Suppressor macrophage (primary cell): ENCODE measurements at regions not wholly inside any gene's neighbourhood (a gene's known extent, or its start where the extent isn't known, plus 50 kb on each side); places are given as distances from the start of the nearest gene placed in this dataset.
"Not testable (repeated sequence)": the region's sequence is repeated elsewhere in the genome, so short reads cannot be mapped to it uniquely, and the experiment has no call there.

Source experiments
- DNase-seq, 4 experiments: peaks; one replicate each; pipeline ENCODE4 v3.0.0-alpha.2; 2020 to 2022

DNA sequence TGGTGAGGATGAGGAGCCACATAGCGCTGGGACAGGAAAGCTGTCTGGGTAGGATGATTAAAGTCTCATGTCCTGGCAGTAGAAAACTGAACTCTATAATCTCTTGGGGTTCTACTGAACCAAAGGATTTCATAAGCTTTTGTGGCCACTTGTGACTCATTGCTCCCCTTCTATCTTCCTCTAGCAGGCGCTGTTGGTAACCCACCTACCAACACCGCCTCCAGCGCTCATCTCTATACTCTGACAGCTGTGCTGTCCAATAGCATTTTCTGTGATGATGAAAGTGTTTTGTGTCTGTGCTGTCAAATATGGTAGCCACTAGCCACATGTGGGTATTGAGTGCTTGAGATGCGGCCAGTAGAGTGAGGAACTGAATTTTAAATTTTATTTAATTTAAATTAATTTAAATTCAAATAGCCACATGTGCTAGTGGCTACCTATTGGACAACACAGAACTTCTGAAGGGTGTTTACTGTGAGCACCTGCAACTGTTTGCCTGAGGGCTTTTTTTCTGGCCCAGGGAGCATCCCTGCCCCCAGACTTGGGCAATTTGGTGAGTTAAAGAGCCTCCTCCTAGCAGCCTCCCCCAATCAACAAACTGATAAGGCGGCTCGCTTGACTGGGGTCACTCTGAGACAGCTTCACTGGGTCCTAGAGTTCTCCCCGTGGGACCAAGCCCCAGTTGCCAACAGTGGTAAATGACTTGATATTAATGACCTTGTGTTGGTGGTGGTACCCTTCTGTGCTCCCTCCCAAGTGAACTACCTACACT lies 169.2 kb upstream of the ATP6AP2 start:
- DNase-seq, result peak; percentile 12 to 47 (median 41)

DNA sequence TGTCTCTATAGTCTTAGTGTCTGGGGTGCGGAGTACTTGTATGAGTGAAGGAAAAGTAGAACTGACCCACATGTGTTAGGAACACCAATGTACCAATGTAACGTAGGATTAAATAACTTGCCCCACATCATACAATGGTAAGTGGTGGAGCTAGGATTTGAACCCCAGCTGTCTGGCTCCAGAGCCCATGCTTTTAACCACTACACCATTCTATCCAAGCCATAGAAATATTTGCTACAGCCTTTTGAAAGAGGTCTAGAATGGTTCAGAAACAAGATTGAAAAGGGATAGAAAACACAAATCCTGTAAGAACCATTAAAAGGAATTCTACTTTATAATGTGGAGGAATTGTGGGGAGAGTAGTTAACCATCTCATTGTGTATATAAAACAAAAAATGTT lies 169.9 kb upstream of the ATP6AP2 start:
- DNase-seq, result no peak

DNA sequence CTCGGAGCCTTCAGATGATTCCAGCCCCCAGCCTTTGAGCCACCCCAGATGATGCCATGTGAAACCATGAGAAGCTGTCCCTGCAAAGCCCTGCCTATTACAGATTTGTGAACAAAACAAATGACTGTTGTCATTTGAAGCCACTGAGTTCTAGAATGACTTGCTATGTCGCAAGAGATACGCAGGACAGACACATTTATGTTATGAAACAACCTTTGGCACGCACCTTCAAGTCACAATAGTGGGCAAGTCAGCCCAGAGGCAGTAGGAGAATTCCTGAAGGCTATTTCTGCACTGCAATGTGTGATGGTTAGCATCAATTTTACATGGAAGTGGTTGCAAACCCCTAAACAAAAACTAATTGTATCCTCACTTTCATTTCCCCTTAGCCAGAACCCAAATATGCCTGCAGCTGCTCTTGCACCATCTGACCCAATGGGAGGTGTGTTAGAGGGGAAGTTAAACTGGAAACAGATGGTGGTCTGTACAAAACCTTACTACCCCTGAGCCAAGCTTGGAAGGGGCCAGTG lies 174.4 kb upstream of the ATP6AP2 start:
- DNase-seq, result peak; percentile 29 to 63 (median 52)

DNA sequence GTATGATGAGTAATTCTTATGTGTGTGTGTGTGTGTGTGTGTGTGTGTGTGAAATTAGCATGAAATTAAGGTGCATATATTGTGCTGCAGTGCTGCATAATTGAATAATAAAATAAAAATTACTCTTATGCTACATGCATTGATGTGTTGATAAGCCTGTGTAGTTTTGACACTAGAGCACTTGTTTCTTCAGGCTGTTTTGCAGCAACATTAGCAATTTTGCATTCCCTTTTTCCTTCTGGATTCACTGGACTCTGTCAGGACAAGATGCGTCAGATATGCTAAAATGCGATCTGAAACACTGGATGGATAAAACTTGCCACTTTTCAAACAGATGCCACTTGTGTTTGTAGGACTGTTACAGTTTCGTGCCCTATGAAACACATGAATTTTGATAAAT lies 175.4 kb upstream of the ATP6AP2 start:
- DNase-seq, result no peak

DNA sequence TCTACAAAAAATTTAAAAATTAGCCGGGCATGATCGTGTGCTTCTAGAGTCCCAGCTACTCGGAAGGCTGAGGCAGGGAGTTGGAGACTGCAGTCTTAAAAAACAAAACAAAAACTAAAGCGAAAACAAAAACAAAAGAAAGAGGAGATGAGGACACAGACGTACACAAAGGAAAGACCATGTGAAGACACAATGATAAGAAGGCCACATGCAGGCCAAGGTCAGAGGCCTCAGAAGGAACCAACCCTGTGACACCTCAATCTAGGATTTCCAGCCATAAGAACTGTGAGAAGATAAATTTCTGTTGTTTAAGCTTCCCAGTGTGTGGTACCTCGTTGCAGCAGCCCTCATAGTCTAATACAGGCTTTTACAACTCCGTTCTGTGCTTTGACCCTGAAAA lies 177.0 kb upstream of the ATP6AP2 start:
- DNase-seq, result no peak

DNA sequence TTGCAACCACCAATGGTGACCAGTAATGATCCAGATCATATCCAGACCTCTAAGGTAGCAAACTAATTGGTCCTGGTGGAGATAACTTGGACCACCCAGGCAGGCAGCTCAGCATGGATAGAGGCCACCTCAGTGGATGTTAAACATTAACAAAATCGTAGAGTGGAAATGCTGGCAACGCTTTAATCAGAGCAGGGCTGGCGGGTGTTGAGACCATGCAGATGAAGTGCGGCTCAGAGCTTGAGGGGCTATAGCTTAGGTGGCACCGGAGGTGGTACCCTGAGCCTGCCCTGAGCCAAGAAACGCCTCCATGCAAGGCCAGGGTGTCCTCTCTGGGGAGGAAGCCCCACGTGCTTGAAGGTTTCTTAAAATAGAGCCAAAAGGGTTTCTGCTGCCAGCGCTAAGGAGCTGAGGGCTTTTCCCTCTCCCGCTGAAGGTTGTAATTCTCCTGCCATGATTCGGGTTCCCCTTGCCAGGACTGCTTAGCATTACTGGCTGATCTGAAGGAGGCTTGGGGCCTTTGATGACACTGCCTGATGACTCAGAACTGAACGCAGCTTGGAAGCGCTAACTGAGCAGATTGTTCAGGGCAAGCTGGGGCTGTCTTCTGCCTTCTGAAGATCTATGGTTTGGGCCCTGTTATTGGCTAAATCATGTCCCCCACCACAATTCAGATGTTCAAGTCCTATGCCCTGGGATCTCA lies 177.8 kb upstream of the ATP6AP2 start:
- peak; percentile 55 to 75 (median 72) for DNase-seq

DNA sequence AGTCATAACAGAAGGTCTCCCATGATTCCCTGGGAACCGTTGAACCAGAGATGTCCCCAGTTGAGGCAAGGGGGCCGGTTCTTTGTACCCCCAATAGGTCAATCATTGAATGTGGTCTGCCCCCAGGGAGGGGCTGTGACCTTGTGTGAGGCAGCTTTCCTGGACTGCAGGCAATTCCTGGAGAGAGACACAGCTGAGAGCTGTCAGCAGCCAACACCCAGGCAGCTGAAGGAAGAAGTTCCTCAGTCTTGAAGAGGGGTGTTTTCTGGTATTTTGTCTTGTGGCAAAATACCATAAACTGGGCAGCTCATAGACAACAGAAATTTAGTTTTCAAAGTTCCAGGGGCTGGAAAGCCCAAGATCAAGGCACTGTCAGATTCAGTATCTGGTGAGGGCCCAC lies 185.7 kb upstream of the ATP6AP2 start:
- no peak for DNase-seq

DNA sequence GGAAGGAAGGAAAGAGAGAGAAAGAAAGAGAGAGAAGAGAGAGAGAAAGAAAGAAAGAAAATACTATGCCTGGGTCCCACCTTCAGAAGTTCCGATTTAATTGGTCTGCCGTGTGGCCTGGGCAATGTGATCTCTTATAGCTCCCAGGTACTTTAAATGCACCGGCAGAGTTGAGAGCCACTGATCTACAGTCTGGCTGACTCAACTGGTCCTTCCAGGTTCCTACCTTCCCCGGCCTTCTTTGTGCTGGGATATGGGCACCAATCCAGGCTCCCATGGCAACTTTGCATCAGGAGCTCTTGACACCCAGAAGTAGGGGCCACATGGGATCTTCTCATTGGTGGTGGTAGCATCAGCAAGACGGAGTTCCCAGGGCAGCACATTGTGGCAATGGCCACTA lies 186.5 kb upstream of the ATP6AP2 start:
- DNase-seq, result no peak

DNA sequence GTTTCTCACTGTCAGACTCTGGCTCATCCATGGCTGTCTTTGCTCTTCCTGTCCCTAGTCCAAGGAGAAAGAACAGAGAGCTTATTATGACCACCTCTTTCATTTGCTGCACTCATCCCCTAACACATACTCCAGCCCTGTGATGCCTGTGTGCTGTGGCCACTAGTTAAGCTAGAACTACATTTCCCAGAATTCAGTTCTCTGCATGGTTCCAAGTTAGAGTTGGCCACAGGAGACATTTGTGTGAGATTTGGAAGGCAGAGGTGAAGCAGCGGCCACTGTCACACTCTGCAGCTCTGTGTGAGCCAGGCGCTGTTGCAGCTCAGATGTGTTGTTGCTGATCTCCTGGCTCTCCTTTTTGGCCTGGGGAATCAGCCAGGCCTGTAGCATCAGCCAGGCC lies 188.2 kb upstream of the ATP6AP2 start:
- DNase-seq, result peak in 1 of 4 experiments; percentile 10

DNA sequence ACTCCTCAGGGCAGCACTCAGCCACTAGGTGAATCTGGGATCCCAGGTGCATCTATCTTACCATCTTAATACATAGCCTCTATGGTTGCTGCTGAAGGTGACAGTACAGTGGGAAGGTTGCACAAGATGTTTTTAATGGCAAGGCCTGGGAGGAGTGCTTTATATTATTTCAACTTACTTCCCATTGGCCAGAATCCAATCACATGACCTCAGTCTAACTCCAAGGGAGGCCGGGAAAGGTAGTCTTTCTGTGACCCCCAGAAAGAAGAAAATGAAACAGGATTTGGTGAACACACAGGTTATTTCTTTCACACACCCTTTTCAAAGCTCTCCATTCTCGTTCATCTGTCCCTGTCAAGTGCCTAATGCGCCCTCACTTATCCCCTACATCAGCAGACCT lies 189.1 kb upstream of the ATP6AP2 start:
- DNase-seq, result peak in 1 of 4 experiments; percentile 18

DNA sequence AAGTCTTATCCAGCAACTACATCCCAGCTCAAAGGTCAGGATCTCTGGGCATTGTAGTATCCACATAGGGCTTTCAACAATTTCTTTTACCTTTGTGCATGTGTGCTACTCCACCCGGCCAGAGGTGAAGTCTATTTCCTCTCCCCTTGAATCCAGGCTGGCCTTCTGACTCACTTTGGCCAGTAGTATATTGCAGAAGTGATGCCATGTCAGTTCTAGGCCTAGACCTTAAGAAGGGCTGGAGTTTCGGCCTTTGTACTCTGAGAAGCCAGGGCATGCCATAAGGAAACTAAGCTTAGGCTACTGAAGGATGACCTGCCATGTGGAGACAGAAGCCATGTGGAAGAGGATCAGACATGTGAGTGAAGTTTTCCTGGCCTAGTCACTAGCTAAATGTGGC lies 191.2 kb upstream of the ATP6AP2 start:
- no peak for DNase-seq

DNA sequence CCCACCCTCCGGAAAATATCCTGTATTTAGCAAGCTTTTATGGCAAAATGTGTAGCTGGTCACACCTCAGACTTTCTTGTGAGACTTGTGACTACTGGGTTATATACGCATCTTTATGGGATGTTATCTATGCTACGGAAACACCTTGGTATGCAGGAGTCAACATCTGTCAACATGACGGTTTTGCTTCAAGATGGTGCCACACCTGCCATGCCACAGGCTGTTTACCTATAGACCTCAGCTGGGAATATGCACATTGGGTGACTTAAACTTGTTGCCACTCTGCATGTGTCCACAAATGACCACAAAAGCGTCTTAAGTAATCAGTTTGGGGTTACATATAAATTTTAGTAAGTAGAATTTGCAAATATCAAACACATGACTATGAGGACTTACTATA lies 192.3 kb upstream of the ATP6AP2 start:
- DNase-seq, result no peak

DNA sequence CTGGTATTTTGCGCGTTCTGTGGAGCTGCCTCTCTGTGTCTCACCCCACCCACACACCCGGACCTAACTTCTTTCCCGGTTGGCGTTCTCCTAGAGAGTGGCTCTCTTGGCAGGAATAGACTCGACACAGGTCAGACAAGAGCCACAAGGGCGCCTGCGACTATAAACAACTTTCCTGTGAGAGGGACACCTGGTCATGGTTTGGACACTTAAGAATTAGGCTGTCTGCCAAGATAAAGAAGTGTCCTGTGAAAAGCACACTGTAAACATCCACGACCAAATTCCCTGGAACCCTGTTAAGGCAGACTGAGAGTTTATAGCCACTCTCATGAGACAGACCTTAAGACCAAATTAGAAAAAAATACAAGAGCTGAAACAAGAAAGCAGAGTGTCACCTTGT lies 192.9 kb upstream of the ATP6AP2 start:
- not testable (repeated sequence) for DNase-seq

DNA sequence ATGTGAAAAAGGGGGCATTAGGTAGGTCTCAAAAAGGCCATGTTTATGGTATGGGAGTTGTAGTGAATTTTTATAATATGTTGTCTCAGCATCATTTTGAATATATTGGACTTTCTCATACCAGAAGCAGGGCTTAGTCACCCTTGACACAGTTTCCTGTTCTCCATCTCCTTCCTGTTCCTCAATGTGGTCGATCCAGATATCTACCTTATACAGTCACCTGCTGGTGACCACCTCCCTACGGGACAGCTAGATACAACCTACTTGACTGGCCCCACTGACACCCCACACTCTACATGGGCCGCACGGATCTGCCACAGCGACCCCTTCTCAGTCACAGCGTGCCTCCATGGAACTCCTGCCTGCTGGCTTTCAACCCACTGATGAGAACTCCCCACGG lies 193.5 kb upstream of the ATP6AP2 start:
- DNase-seq, result peak in 1 of 4 experiments; percentile 10

DNA sequence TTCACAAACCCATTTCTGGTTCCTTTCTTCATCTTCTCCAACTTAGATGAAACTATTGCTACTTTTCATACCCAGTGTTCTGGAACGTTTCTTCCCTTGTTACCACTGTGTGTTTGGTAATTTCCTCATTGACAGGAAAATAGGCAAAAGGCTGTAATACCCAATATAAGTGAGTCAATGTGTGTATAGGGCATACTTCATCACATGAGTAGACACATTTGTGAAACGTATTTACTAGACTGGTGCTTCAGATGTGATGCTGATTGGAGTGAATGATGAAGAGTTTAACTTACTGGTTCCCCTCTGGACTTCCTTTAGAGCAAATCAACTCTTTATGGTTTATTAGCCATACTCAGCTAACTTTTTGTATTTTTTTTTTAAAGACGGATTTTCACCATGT lies 195.1 kb upstream of the ATP6AP2 start:
- peak in 3 of 4 experiments; percentile 2 to 65 (median 49) for DNase-seq

DNA sequence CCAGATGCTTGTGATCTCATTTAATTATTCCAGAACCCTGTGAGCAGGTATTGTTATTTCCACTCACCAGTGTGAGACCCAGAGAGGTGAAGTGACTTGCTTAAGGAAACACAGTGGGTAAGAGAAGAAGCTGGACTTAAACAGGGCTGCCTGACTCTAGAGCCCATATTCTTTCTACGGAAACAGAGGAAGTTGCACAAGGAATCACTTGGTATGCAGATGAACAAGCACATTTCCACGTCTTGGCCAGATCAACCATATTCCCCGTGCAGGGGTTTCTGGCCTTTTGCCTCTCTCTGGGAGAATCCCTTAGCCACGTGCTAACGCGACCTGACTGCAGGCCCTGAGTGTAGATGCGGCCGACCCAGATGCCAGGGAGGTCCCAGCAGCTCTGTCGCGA lies 195.5 kb upstream of the ATP6AP2 start:
- peak; percentile 25 to 65 (median 48) for DNase-seq

DNA sequence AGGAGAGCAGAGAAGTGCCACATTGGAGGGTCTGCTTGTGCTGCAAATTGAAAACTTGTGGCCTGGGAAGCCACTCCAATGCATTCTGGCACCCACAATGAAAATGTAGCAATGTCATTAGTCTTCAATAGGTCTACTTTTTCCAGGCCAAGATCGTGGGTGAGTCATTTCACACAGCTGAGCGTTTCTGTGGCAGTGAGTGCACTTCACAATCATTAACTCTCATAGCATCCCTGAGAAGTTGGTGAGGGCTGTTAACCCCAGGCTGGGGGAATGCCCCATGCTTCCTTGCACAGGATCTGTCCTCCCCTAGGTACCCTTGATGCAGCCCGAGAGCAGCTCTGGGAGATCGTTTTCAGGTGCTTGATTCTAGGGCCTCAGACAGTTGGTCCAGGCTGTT lies 196.8 kb upstream of the ATP6AP2 start:
- DNase-seq, result peak in 1 of 4 experiments; percentile 16

DNA sequence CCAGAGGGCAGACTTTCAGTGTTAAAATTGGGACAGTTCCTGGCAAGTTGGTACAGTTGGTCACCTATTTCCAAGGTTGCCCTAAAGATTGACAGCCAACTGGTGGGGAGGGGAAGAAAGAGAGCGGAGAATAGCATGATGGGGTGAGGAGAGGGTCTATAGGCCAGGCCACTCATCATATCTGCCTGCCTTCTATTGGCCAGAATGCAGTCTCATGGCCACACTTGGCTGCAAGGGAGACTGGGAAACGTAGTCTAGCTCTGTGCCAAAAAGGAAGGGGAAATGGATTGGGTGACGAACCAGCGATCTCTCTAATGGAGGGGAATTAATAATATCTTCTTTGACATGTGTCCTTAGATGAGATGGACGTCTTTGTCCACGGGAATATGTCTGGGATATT lies 197.4 kb upstream of the ATP6AP2 start:
- no peak for DNase-seq

DNA sequence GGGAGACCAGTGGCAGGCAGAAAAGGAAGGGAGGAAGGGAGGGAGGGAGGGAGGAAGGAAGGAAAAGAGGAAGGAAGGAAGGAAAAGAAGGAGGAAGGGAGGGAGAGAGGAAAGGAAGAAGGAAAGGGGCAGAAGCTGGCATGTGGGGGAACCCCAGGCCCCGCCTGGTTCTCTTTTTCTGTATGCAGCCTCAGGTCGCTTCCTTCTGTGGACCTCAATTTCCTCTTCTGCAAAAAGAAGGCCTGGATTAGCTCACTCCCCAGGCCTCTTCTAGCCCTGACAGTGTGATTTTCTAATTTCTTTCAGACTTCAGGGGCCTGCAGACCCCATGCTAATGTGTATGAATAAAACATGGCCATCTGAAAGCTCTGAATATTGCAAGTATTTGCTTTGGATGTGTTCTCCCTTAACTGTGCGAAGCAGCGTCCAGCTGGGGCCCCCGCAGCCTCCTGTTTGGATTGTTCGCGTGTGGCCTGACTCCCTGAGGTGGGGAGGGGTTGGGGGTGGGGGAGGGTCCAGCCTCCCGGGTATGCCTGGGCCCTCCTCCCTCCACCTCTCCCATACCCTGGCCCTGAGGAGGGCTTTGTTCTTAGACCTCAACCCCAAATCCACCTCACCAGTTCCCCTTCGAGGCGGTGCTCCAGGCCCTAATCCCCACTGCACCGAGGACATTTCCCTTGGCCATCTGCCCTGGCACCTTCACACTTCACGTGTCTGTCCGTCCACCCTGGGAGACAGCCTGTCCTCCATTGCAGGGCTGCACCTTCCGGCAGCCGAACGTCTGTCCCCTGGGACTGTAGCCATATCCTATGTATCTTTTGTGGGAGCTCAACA lies 199.9 kb upstream of the ATP6AP2 start:
- peak; percentile 48 to 76 (median 72) for DNase-seq

DNA sequence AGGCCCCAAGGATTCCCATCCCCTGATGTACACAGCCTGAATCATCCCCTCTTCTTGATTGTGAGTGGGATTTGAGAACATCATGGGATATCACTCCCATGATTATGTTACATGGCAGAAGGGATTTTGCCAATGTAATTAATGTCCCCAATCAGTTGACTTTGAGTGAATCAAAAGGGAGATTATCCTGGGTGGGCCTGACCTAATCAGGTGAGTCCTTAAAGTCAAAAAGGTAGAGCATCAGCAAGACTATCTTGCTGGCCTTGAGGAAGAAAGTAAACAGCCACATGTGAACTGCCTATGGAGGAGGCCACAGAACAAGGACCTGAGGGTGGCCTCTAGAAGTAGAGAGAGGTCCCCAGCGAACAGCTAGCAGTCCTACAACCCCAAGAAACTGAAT lies 203.1 kb upstream of the ATP6AP2 start:
- DNase-seq, result no peak

DNA sequence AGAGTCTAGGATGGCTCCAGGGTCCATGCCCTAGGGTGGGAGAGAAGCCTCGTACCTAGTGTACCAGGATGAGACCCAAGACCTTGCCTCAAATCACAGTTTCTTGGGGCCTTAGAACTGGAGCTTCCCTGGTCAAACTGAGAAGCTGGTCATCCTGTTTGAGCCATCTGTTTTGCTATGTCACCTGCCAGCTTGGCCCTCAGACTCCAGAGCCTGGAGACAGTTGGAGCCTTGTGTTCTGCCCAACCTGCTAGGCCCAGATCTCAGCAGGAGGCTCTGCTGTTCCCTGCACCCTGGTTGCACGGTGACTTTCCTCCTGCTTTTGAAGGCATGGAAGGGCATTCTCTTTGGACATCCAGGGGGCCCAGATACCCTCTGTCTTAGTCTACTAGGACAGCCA lies 206.3 kb upstream of the ATP6AP2 start:
- DNase-seq, result no peak

DNA sequence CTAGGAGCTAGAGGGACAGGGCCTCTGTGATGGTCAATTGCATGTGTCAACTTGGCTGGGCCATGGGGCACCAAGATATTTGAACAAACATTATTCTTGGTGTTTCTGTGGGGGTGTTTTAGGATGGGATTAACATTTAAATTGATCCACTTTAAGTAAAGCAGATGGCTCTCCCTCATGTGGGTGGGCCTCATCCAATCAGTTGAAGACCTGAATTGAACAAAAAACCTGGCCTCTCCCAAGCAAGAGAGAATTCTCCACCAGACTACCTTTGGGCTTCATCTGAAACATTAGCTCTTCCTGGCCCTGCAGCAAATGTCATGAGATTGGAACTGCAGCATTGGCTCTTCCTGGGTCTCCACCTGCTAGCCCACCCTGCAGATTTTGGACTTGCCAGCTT lies 207.1 kb upstream of the ATP6AP2 start:
- no peak for DNase-seq

DNA sequence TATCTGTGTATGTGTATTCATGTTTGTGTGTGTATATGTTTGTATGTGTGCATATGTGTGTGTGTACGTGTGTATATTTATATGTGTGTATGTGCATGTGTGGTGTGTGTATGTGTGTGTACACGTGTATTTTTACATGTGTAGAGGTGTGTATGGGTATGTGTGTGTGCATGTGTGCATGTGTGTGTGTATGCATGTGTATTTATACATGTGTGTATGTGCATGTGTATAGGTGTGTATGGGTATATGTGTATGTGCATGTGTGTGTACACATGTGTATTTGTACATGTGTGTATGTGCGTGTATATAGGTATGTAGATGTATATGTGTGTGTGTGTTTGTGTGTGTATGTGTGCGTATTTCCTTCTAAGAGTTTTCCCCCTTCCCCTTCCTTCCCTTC lies 207.7 kb upstream of the ATP6AP2 start:
- DNase-seq, result no peak
